D721Med (cell line): ENCODE measurements at regions not wholly inside any gene's neighbourhood (a gene's known extent, or its start where the extent isn't known, plus 50 kb on each side); places are given as distances from the start of the nearest gene placed in this dataset.
A peak's percentile ranks its signal among the peaks of the same experiment; 100 is the strongest.

Source experiments
- DNase-seq: peaks from one replicate; pipeline ENCODE4 v3.0.0; 2011; ENCODE audit warnings: low spot score; ENCODE audit not compliant: insufficient read length
- FAIRE-seq: peaks from 2 replicates; lab custom pipeline; 2011; peaks lifted over from hg19 to GRCh38; lab: Jason Lieb, UNC
- CTCF ChIP-seq: IDR thresholded peaks from 2 replicates; pipeline ENCODE4 v1.5.1; 2012; ENCODE audit warnings: mild to moderate bottlenecking, control low read depth; ENCODE audit not compliant: insufficient read depth; ENCODE audit errors: missing control alignments

DNA sequence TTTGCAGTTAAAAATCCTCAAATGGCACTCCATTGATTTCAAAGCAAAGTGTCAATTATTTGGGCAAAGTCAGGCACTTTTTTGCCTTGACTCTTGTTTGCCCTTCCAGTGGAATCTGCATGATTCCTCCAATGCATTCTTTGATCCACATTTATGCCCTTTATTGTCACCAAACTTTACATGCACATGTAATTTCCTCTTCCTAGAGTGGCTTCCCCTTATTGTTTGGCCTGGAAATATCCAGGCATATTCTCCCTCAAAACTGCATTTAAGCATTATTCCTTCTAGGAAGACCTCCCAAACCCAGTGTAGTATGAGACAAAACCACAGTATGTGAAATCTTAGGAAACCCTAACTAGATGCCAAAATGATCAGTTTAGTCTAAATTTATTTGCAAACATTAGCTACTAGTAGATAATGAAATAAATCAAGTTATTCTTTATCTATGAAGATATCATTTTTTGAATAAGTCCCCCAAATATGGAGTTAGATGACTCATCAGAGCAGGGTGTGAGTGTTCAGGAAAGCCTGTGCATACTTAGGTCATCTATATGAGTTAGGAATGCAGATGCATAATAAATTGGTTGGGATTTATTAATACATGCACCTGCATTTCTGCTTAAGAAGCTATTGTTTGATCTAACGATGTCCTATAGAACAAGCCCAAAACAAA is 433.3 kb upstream of the TCF4 start:
- DNase-seq (no peak), FAIRE-seq (no peak)
- TF ChIP-seq CTCF, result no peak

- no peak for DNase-seq
- no peak for FAIRE-seq
- no peak for TF ChIP-seq CTCF
These were observed 431.9 kb upstream of the TCF4 start for GRCh38 chr18:56019908-56020307.

DNA sequence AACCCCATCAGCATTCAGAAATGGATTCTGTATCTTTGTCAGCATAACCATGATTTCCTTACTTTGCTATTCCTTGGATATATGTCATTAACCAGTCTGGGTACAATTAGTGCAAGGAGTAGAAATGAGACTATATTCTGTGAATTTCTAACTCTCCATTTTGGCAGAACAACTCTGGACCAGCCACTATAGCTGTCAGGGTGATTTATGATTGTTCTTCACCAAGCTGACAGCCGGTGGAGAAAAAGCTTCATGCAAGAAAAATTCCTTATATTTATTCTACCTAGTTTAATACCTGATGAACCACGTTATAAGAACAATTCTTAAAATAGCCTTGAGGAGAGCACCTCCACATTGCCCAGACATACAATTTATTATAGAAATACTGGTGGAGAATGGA is 431.2 kb upstream of the TCF4 start:
- FAIRE-seq (peak; percentile 98), DNase-seq (no peak)
- no peak for TF ChIP-seq CTCF

DNA sequence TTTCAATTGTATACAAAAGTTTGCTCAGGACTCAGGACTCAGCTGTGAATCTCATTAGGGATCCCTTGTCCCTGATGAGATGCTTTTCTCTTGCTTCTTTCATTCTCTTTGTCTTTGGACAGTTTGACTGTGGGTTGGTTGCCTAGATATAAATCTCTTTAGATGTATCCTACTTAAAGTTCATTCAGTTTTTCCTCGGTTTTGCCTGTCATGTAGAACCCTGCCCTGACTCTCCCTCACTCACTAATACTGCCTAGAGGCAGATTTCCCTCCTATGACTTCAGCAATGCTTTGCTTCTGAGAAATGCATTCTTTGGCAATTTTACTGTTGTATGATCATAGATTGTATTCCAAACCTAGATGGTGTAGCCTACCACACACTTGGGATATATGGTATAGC is 421.4 kb upstream of the TCF4 start:
- no peak for DNase-seq
- no peak for FAIRE-seq
- TF ChIP-seq CTCF, result no peak

DNA sequence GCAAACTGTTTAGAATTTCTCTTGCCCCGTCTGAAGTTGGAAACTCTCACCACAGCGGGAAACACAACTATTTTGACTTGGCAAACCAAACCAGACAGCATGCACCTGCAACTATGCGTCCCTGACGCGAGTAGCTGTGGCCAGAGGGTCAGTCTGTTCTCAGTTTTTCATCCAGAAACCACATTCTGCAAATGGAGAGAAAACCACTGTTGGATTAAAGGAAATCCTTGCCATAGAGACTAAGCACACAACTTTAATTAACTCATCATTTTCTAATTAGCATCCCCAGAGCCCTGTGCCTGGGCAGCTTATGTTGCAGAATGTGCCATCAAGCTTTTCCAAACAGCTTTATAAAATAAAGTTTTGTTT is 415.7 kb upstream of the TCF4 start:
- TF ChIP-seq CTCF, result no peak
- DNase-seq (no peak), FAIRE-seq (no peak)

GRCh38 chr18:56003009-56003719 is 415.2 kb upstream of the TCF4 start:
- no peak for TF ChIP-seq CTCF
- DNase-seq, result no peak
- peak; percentile 99 for FAIRE-seq

GRCh38 chr18:56001576-56001975 is 413.6 kb upstream of the TCF4 start:
- no peak for FAIRE-seq
- TF ChIP-seq CTCF, result no peak

More at GRCh38 chr18:56001576-56001975, 413.6 kb upstream of the TCF4 start:
- DNase-seq, result no peak
